Forelimb muscle (tissue), 1 donor: ENCODE measurements at regions not wholly inside any gene's neighbourhood (a gene's known extent, or its start where the extent isn't known, plus 50 kb on each side); places are given as distances from the start of the nearest gene placed in this dataset.
"Not testable (repeated sequence)": the region's sequence is repeated elsewhere in the genome, so short reads cannot be mapped to it uniquely, and the experiment has no call there.

Experiments
- DNase-seq: peaks from one replicate; pipeline ENCODE4 v3.0.0-alpha.2; 2013; ENCODE audit warnings: low read depth

DNA sequence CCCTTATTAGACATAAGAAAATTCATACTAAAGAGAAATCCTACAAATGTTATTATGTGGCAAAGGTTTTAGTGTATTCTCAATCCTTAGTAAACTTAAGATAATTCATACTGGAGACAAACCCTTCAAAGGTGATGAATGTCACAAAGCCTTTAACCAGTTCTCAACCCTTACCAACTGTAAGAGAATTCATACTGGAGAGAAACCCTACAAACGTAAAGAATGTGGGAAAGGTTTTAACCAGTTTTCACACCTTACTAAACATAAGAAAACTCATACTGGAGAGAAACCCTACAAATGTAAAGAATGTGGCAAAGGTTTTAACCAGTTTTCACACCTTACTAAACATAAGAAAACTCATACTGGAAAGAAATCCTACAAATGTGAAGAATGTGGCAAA, 93.2 kb downstream of the ZNF680 start:
- DNase-seq: no peak

DNA sequence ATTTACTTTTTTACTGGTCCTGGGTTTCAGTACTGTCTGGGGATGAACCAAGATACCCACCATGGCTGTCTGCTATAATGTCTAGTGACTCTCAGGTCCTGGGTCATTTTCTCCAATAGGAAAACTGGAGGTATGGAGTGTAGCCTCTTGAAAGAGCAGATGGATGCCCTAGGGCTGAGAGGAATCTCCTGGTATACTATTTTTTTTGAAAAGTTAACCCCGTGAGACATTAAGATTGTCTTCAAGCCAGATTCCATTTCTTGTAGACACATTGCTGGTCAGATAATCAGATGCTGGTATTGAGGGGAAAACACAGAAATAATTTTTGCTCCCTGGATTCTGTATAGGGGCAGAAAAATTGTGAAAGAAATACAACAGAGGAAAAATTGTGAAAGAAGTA, 97.3 kb downstream of the ZNF680 start:
- DNase-seq: no peak

DNA sequence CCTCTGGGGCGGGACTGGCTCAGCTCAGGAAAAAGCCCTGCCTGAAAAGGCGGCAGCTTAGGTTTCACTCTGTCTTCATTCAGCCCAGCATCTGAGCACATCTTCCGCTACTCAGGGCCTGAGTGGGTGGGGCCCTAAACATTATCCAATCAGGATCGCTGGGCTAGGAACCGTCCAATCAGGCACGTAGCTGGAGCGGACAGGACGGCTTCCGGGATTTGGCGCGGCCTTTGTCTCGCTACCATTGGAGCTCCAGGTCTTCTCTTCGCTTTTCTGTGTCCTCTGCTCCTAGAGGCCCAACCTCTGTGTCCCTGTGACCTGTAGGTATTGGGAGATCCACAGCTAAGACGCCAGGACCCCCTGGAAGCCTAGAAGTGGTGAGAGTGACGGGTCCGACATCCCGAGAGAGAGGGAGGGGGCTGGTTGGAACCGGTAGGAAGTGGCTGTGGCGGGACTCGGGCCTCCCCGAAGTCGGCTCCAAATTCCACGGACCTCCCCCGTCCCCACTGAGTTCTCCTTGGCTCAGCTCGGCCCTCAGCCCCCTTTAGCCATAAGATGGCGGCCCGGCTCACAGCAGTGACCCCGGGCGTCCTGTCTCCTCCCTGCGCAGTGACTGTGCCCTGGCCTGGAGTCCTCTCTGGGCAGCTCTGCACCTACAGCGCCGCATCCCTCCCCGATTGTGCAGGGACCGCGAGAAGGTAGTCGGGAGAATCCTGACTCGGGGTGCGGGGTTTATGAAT, 99.1 kb downstream of the ZNF680 start:
- DNase-seq: peak; percentile 52

DNA sequence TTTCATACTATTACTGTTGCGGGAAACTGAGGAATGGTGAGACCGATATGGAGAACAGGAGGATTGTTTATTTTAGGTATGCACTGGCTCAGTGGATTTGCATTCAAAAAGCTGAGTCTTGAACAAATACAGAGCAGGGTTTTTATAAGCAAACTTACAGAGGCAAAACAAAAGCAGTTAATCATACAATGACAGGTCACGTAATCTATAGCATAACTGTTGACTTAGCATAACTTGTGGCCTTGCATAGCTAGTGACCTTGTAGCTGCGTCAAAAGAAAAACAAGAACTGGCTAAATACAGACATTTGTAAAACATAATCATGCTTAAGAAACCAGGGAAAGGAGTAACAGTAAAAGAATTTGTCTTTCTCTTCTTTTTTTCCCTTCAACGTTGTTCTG, 103.0 kb downstream of the ZNF680 start:
- DNase-seq: not testable (repeated sequence)

DNA sequence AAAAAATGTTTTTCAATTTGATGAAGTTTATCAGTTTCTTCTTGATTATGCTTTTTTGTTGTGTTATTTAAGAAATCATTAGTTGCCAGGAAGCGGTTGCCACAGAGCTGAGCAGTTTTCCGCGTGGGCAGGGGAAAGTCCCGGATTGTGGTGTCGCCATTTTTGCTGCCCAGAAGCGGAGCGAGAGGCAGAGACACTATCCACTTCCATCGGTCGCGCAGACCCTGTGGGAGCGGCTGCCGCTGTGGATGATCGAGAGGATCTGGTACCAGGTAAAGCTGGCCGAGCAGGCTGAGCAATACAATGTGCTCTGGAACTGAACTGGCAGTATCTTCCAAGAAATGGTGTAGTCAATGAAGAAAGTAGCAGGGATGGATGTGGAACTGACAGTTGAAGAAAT, 119.8 kb downstream of the ZNF736 start:
- no peak for DNase-seq

DNA sequence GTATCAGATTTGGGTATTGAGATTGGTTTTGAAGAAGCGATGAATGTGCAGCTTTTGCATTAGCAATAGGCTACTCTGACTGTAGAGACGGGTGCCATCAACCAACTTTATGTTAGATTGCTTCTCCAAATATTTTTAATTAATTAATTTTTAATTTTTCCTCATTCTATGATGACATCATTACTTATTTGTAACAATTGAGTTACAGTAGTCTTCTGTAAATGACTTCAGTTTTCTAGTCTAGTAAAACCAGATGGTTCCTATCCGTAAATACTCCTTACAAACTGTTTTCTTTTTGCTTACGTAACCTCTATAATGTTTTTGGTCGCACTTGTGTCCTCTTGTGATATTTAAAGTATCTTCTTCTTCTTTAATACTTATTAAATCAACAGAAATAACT, 118.1 kb downstream of the ZNF736 start:
- DNase-seq: no peak

DNA sequence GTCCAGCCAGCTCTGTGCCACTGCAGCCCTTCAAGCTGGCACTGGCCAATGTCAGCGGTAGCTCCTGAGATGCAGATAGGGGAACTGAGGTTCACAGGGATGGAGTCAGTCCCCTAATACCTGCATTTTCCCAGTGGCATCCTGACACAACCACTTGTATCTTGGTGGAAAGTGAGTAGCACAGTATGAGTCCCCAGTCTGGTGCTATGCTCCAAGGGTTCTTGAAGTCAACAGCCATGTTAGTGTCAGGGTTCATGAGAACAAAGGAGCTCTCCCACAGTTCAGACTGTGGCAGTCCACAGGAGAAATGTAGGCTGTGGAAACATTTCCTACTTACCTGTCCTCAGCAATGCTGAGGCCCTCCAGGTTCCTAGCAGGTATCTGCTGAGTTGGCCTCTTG, 115.5 kb downstream of the ZNF736 start:
- no peak for DNase-seq

DNA sequence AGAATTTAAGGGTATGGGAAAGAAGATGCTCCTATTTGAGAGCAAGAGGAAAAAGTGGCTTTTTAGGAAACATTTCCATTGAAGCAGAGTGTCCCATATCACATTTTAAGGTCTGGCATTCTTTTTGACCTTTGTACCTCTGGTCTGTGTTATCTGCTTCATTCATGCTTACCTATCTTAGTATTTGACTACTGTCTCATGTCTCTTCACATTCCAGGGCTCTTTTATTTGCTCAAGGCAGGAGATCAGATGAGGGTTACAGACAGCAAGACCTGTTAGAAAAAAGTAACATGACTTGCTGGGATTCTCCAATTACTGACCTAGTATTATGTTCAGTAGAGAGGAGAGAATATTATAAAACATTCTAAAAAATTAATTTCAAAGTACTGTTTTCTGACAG, 111.7 kb downstream of the ZNF736 start:
- not testable (repeated sequence) for DNase-seq

DNA sequence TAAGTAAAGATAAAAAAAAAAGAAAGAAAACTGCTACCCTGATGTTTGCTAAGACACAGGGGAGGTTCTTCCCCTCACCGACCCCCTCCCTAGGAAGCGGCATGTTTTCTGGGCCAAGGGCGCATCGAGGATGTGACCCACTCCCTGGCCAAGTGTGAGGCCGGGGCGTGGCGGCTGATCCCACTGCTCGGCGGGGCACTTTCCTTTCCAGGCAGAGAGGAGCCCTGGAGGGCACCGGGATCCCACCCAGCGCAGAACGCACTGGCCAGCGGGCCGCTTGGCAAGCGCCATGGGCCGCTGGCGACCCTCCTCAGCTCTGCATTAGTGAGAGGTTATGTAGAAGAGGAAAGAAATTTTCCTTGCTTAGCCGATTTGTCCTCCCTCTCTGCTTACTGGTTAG, 93.4 kb downstream of the ZNF736 start:
- DNase-seq: no peak
